ENCODE measurements at regions not wholly inside any gene's neighbourhood (a gene's known extent, or its start where the extent isn't known, plus 50 kb on each side); places are given as distances from the start of the nearest gene placed in this dataset.

DNA sequence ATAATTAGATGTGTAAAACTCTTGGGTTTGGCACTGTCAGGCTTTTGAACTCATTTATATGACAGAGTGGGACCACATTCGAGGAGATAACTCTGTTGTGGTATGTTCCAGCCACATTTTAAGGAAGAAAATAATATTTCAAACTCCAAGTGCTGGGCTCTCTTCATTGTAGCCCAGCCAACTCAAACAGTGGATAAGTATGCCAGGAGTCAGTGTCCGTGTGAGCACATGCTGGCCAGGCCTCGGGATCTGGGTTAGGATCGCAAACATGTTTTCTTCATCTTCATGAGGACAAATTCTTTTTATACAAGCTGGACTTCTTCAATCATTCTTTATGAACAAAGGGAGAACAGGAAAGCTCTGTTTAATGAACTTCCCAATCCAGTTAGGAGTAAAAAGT lies 497.5 kb downstream of the MAFB start:
- no peak overlapping the region for H4K5ac ChIP-seq (ENCODE audit: insufficient read length, low read depth, low read length)
- DNase-seq (ENCODE audit: low read depth in 1 of 2, low spot score in 2 of 2) (no peak), FAIRE-seq (no peak)
- H3K56ac ChIP-seq (replicated peaks; ENCODE audit: insufficient read length, low read depth, low read length) = no peak overlapping the region
- H3K79me1 ChIP-seq (ENCODE audit: low read depth, low read length) = no peaks in the 10 kb centered on the region
- no peaks in the 10 kb centered on the region for H3K79me2 ChIP-seq (ENCODE audit: control insufficient read depth in 1 of 2, insufficient read depth in 2 of 2, low read length in 2 of 2)
- H3K4me1 ChIP-seq (replicated peaks in 1 of 4; ENCODE audit: control insufficient read depth in 3 of 4, insufficient read depth in 4 of 4, low read length in 3 of 4) = no peaks in the 10 kb centered on the region
- H3K23me2 ChIP-seq (ENCODE audit: low read depth, low read length) = no peaks in the 10 kb centered on the region
- H4K8ac ChIP-seq (ENCODE audit: extremely low read depth, insufficient read depth, low read length) = no peak overlapping the region
- POLR2A ChIA-PET (ENCODE audit: partially characterized antibody) = no interaction called here
- WGBS, 2 experiments (ENCODE audit: extremely low coverage in 1 of 2, insufficient coverage in 1 of 2, insufficient read length in 1 of 2, insufficient replicate concordance in 2 of 2, low coverage in 1 of 2, low lambda C conversion rate in 2 of 2, missing lambda C conversion rate in 1 of 2) = 92% methylated on average over 4 of the region's 4 CpGs; no CpG with 5 or more reads in 1 of the 2 experiments
- H2AFZ ChIP-seq (ENCODE audit: low read length) = no peak overlapping the region
- H2BK120ac ChIP-seq (replicated peaks; ENCODE audit: low read depth, low read length) = no peak overlapping the region
- no peaks in the 10 kb centered on the region for H4K20me1 ChIP-seq (replicated peaks in 1 of 2; ENCODE audit: control insufficient read depth in 1 of 2, insufficient read depth in 2 of 2, low read length in 2 of 2)
- H3K9me3 ChIP-seq (ENCODE audit: insufficient read depth in 2 of 2, low read depth in 1 of 2, low read length in 1 of 2) = no peaks in the 10 kb centered on the region
- H2AK5ac ChIP-seq (ENCODE audit: low read depth, low read length) = no peak overlapping the region
- H3K36me3 ChIP-seq (ENCODE audit: control insufficient read depth in 2 of 4, insufficient read depth in 4 of 4, low read length in 3 of 4) = no peaks in the 10 kb centered on the region
- no peak overlapping the region for H3K9ac ChIP-seq (replicated peaks in 1 of 4; ENCODE audit: extremely low read depth in 1 of 4, low read depth in 3 of 4, low read length in 3 of 4)
- no peak overlapping the region for H4K91ac ChIP-seq (replicated peaks; ENCODE audit: insufficient read length, low read length)
- no peak overlapping the region for H3K4me3 ChIP-seq (ENCODE audit: extremely low read depth in 1 of 4, insufficient read depth in 2 of 4, low read depth in 3 of 4, low read length in 4 of 4)
- H2BK15ac ChIP-seq (ENCODE audit: low read length) = no peak overlapping the region
- no peak overlapping the region for H3K18ac ChIP-seq (ENCODE audit: extremely low read depth, low read length)
- no peak overlapping the region for H3K27ac ChIP-seq (ENCODE audit: low read depth, low read length)
- no peak overlapping the region for H3K4me2 ChIP-seq (ENCODE audit: insufficient read depth in 1 of 2, low read depth in 2 of 2, low read length in 2 of 2)
- no peak overlapping the region for H2BK20ac ChIP-seq (ENCODE audit: low read length)
- H3K14ac ChIP-seq (ENCODE audit: insufficient read length) = no peak overlapping the region
- H2BK5ac ChIP-seq (ENCODE audit: low read depth, low read length) = no peak overlapping the region
- CTCF ChIA-PET (ENCODE audit: partially characterized antibody) = interaction anchor here (1.2 kb wide), 1 partner anchor 9 kb away, joined by 3 read pairs; no protein-coding TSS in a partner anchor
- TF ChIP-seq JUND (IDR thresholded peaks at IDR 0.05; ENCODE audit: low read length) = no peak
- TF ChIP-seq CTBP2 (IDR thresholded peaks at IDR 0.05; ENCODE audit: borderline replicate concordance, insufficient read depth, insufficient read length, low read length) = no peak
- TF ChIP-seq BCL11A (IDR thresholded peaks at IDR 0.05; ENCODE audit: low read depth in 2 of 2, low read length in 2 of 2) = no peak
- TF ChIP-seq CBX5 (IDR thresholded peaks at IDR 0.05; ENCODE audit: low read depth, low read length) = no peak
- no peak overlapping the region for H3K23ac ChIP-seq (ENCODE audit: insufficient read length)
- no peak overlapping the region for H3K4ac ChIP-seq (replicated peaks; ENCODE audit: insufficient read length, low read depth, low read length)
- no peak overlapping the region for H2BK12ac ChIP-seq (ENCODE audit: low read depth, low read length)
- no peaks in the 10 kb centered on the region for H3K27me3 ChIP-seq (replicated peaks in 1 of 4; ENCODE audit: control insufficient read depth in 3 of 4, extremely low read depth in 1 of 4, insufficient read depth in 3 of 4, low read length in 3 of 4)
